ENCODE measurements at regions not wholly inside any gene's neighbourhood (a gene's known extent, or its start where the extent isn't known, plus 50 kb on each side); places are given as distances from the start of the nearest gene placed in this dataset.

GRCh38 chr20:11391591-11391990 lies 526.1 kb upstream of the BTBD3 start:
- H3K4me2 ChIP-seq (ENCODE audit: low read length) = no peak overlapping the region
- H3F3A ChIP-seq (ENCODE audit: insufficient read depth, low read length, poor library complexity, severe bottlenecking) = no peaks in the 10 kb centered on the region
- no peaks in the 10 kb centered on the region for H3K79me2 ChIP-seq (replicated peaks; ENCODE audit: insufficient read depth, low read length)
- H3K9me2 ChIP-seq (ENCODE audit: insufficient read depth, low read length) = no peaks in the 10 kb centered on the region
- H3K9ac ChIP-seq (ENCODE audit: low read length) = no peak overlapping the region
- no peak overlapping the region for H2AFZ ChIP-seq (ENCODE audit: low read depth, low read length)
- H3K27ac ChIP-seq (ENCODE audit: low read length) = no peak overlapping the region
- TF ChIP-seq POLR2AphosphoS5 (IDR thresholded peaks at IDR 0.05) (no peak), TAF1 (IDR thresholded peaks at IDR 0.05; ENCODE audit: low read depth) (no peak), EP300 (conservative IDR thresholded peaks at IDR 0.05; ENCODE audit: poor library complexity, severe bottlenecking) (no peak), RAD21 (conservative IDR thresholded peaks at IDR 0.05) (no peak), MXI1 (conservative IDR thresholded peaks at IDR 0.05; ENCODE audit: poor library complexity, severe bottlenecking) (no peak), SMC3 (conservative IDR thresholded peaks at IDR 0.05; ENCODE audit: poor library complexity) (no peak), EZH2 (IDR thresholded peaks at IDR 0.05; ENCODE audit: borderline replicate concordance, insufficient read depth, low read length, poor library complexity, severe bottlenecking) (no peak)
- TF ChIP-seq, protein P1, sequence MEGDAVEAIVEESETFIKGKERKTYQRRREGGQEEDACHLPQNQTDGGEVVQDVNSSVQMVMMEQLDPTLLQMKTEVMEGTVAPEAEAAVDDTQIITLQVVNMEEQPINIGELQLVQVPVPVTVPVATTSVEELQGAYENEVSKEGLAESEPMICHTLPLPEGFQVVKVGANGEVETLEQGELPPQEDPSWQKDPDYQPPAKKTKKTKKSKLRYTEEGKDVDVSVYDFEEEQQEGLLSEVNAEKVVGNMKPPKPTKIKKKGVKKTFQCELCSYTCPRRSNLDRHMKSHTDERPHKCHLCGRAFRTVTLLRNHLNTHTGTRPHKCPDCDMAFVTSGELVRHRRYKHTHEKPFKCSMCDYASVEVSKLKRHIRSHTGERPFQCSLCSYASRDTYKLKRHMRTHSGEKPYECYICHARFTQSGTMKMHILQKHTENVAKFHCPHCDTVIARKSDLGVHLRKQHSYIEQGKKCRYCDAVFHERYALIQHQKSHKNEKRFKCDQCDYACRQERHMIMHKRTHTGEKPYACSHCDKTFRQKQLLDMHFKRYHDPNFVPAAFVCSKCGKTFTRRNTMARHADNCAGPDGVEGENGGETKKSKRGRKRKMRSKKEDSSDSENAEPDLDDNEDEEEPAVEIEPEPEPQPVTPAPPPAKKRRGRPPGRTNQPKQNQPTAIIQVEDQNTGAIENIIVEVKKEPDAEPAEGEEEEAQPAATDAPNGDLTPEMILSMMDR (IDR thresholded peaks at IDR 0.05; ENCODE audit: poor library complexity, severe bottlenecking) = no peak
- TF ChIP-seq, protein P2, sequence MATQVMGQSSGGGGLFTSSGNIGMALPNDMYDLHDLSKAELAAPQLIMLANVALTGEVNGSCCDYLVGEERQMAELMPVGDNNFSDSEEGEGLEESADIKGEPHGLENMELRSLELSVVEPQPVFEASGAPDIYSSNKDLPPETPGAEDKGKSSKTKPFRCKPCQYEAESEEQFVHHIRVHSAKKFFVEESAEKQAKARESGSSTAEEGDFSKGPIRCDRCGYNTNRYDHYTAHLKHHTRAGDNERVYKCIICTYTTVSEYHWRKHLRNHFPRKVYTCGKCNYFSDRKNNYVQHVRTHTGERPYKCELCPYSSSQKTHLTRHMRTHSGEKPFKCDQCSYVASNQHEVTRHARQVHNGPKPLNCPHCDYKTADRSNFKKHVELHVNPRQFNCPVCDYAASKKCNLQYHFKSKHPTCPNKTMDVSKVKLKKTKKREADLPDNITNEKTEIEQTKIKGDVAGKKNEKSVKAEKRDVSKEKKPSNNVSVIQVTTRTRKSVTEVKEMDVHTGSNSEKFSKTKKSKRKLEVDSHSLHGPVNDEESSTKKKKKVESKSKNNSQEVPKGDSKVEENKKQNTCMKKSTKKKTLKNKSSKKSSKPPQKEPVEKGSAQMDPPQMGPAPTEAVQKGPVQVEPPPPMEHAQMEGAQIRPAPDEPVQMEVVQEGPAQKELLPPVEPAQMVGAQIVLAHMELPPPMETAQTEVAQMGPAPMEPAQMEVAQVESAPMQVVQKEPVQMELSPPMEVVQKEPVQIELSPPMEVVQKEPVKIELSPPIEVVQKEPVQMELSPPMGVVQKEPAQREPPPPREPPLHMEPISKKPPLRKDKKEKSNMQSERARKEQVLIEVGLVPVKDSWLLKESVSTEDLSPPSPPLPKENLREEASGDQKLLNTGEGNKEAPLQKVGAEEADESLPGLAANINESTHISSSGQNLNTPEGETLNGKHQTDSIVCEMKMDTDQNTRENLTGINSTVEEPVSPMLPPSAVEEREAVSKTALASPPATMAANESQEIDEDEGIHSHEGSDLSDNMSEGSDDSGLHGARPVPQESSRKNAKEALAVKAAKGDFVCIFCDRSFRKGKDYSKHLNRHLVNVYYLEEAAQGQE (IDR thresholded peaks at IDR 0.05; ENCODE audit: borderline replicate concordance) = no peak
- H3K36me3 ChIP-seq (ENCODE audit: insufficient read depth, low read length) = no peaks in the 10 kb centered on the region
- H3K9me3 ChIP-seq (ENCODE audit: low read length) = no peaks in the 10 kb centered on the region
- no peaks in the 10 kb centered on the region for H3K27me3 ChIP-seq (ENCODE audit: insufficient read depth, low read depth, low read length)
- no peak overlapping the region for H3K4me3 ChIP-seq (ENCODE audit: low read length)
- no peaks in the 10 kb centered on the region for H4K20me1 ChIP-seq (ENCODE audit: insufficient read depth)

DNA sequence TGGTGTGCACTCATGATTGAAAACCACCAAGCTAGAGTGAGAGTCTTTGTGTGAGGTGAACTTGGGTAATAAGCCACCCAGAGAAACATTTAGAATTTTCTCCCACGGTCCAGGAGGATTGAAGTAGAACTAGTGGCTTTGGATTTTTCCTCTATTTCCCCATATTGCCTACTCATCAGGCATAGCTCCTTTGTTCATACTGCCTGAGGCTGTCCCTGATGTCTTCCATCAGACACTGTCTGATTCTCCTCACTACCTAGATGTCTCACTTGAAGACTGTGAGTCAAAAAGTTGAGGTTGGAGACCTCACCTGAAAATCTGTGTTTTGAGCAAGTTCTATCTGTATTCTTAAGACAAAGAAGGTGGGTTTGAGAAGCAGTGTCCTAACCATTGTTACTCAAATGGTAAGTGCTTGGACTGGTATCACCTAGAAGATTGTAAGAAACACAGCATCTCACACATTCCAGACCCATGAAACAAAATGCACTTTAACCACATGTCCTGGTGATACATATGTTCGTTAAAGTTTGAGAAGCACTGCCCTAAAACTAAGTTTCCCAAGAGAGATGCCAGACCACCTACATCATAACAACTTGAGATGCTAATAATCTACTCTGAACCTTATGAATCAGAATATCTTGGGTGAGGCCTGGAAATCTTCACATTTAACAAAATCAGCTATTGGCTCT lies 523.4 kb upstream of the BTBD3 start:
- no peaks in the 10 kb centered on the region for H3K9me2 ChIP-seq (ENCODE audit: insufficient read depth, low read length)
- no peak overlapping the region for H3K4me2 ChIP-seq (ENCODE audit: low read length)
- H3K36me3 ChIP-seq (ENCODE audit: insufficient read depth, low read length) = no peaks in the 10 kb centered on the region
- no peak overlapping the region for H3K4me3 ChIP-seq (ENCODE audit: low read length)
- no peaks in the 10 kb centered on the region for H3K9me3 ChIP-seq (ENCODE audit: low read length)
- no peak overlapping the region for H3K9ac ChIP-seq (ENCODE audit: low read length)
- H3F3A ChIP-seq (ENCODE audit: insufficient read depth, low read length, poor library complexity, severe bottlenecking) = no peaks in the 10 kb centered on the region
- no peak overlapping the region for H3K27ac ChIP-seq (ENCODE audit: low read length)
- H4K20me1 ChIP-seq (ENCODE audit: insufficient read depth) = no peaks in the 10 kb centered on the region
- H3K27me3 ChIP-seq (ENCODE audit: insufficient read depth, low read depth, low read length) = no peaks in the 10 kb centered on the region
- TF ChIP-seq, protein P2 (IDR thresholded peaks at IDR 0.05; ENCODE audit: borderline replicate concordance) = no peak
- TF ChIP-seq TAF1 (IDR thresholded peaks at IDR 0.05; ENCODE audit: low read depth) (no peak), MXI1 (conservative IDR thresholded peaks at IDR 0.05; ENCODE audit: poor library complexity, severe bottlenecking) (no peak), EZH2 (IDR thresholded peaks at IDR 0.05; ENCODE audit: borderline replicate concordance, insufficient read depth, low read length, poor library complexity, severe bottlenecking) (no peak), POLR2AphosphoS5 (IDR thresholded peaks at IDR 0.05) (no peak), RAD21 (conservative IDR thresholded peaks at IDR 0.05) (no peak), SMC3 (conservative IDR thresholded peaks at IDR 0.05; ENCODE audit: poor library complexity) (no peak), EP300 (conservative IDR thresholded peaks at IDR 0.05; ENCODE audit: poor library complexity, severe bottlenecking) (no peak)
- TF ChIP-seq, protein P1 (IDR thresholded peaks at IDR 0.05; ENCODE audit: poor library complexity, severe bottlenecking) = no peak
- no peak overlapping the region for H2AFZ ChIP-seq (ENCODE audit: low read depth, low read length)
- no peaks in the 10 kb centered on the region for H3K79me2 ChIP-seq (replicated peaks; ENCODE audit: insufficient read depth, low read length)

Data from neural cell (in vitro differentiated cells).